ENCODE measurements at regions not wholly inside any gene's neighbourhood (a gene's known extent, or its start where the extent isn't known, plus 50 kb on each side); places are given as distances from the start of the nearest gene placed in this dataset.

DNA sequence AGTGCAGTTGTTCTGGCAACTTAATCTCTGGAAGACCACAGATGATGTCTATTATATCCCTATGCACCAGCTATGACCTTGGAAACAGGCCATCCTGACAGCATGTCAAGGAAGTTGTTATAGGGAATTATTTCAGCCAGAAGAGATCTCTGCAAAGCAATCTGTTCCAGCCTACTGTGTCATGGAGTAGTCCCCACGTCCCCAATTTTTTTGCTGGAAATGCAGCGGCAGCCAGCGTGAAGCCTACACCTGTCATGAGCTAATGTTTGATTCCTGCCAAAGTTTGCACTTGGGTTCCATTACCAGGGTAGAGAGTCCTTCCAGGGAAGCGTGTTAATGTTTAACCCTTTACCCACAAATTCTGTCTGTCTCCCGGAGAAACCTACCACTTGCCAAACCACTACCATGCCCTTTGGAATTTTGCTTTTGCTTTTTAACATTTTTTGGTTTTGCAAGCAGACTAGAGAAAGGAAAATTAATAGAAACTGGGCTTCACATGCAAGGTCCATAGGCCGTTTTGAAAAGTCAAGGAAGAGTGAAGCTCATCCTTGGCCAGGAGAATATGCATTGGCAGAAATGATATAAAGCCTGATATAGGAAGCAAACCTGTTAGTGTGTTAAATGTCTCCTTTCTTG, 174.9 kb upstream of the SPRY4 start:
- peaks cover 0 to 4% (median 0%) of the 10 kb centered on the region in 5 experiments for H3K27me3 ChIP-seq (replicated peaks in 2 of 5; ENCODE audit: control insufficient read depth in 4 of 5, insufficient read depth in 5 of 5, low read length in 4 of 5)
- no peak for DNase-seq
- H3K4me1 ChIP-seq (ENCODE audit: control extremely low read depth in 1 of 4, control insufficient read depth in 4 of 4, insufficient read depth in 4 of 4, low read length in 3 of 4): no peaks in the 10 kb centered on the region
- no peaks in the 10 kb centered on the region for H3K9me3 ChIP-seq (ENCODE audit: control extremely low read depth in 1 of 5, control insufficient read depth in 4 of 5, insufficient read depth in 2 of 5, low read depth in 1 of 5, low read length in 4 of 5)
- no peak overlapping the region for H3K27ac ChIP-seq (ENCODE audit: insufficient read depth in 1 of 2, low read depth in 1 of 2, low read length in 2 of 2, poor library complexity in 1 of 2, severe bottlenecking in 2 of 2)
- ChIA-PET POLR2A (no interaction called here), CTCF (interaction anchor here (0.9 kb wide), 1 partner anchor 16 kb away, joined by 3 read pairs; no protein-coding TSS in a partner anchor)
- 93% methylated on average over 6 of the region's 6 CpGs for WGBS (ENCODE audit: insufficient coverage)
- H3K36me3 ChIP-seq (ENCODE audit: control insufficient read depth in 4 of 4, insufficient read depth in 4 of 4, low read length in 3 of 4): no peaks in the 10 kb centered on the region
- H3K4me3 ChIP-seq (ENCODE audit: control insufficient read depth in 1 of 7, extremely low read depth in 1 of 7, insufficient read depth in 4 of 7, low read depth in 2 of 7, low read length in 6 of 7): no peak overlapping the region

DNA sequence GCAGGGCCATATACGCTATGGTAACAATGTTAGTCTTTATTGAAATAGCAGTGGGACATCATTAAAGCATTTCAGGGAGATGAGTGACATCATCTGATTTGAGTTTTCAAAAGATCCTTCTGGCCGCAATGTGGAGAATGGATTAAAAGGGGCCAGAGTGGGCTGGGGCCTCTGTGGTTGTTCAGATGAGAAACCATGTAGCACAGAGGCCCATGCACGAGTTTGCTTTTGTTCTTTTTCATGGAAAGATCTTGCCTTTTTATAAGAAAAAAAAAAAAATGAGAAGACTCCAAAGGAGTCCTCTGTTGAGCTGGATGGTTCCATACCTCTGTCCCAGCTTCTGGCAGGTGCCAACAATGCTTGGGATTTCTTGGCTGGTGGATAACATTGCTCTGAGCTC, 173.5 kb upstream of the SPRY4 start:
- CTCF ChIA-PET: interaction anchor here (0.6 kb wide), 1 partner anchor 682 kb away, joined by 5 read pairs; no protein-coding TSS in a partner anchor
- WGBS (ENCODE audit: insufficient coverage): 96% methylated on average over 2 of the region's 3 CpGs

DNA sequence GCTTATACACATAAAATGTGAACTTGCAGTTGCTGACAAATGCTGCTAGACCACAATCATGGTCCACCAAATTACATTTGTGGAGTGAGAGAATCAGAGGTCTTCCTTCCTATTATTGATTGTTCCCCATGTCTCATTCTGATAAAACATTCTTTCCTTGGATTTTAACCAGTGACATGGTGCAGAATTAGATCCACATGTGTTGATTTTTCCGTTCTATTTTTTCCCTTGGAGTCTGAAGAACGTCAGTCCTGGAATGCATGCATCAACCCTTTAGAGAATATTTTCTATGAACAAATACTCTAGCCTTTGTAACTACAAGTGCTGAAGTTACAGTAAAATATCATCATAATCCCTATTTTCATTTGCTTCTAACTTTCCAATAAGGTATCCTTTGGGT, 170.7 kb upstream of the SPRY4 start:
- peaks cover 0 to 2% (median 0%) of the 10 kb centered on the region in 5 experiments for H3K27me3 ChIP-seq (replicated peaks in 2 of 5; ENCODE audit: control insufficient read depth in 4 of 5, insufficient read depth in 5 of 5, low read length in 4 of 5)
- ChIA-PET POLR2A (no interaction called here), CTCF (no interaction called here)
- no peak overlapping the region for H3K4me3 ChIP-seq (ENCODE audit: control insufficient read depth in 1 of 7, extremely low read depth in 1 of 7, insufficient read depth in 4 of 7, low read depth in 2 of 7, low read length in 6 of 7)
- WGBS (ENCODE audit: insufficient coverage): 80% methylated on average over 1 of the region's 2 CpGs
- no peaks in the 10 kb centered on the region for H3K36me3 ChIP-seq (ENCODE audit: control insufficient read depth in 4 of 4, insufficient read depth in 4 of 4, low read length in 3 of 4)
- peaks cover 0 to 9% (median 3%) of the 10 kb centered on the region in 4 experiments for H3K4me1 ChIP-seq (ENCODE audit: control extremely low read depth in 1 of 4, control insufficient read depth in 4 of 4, insufficient read depth in 4 of 4, low read length in 3 of 4)
- no peak for DNase-seq
- H3K9me3 ChIP-seq (ENCODE audit: control extremely low read depth in 1 of 5, control insufficient read depth in 4 of 5, insufficient read depth in 2 of 5, low read depth in 1 of 5, low read length in 4 of 5): no peaks in the 10 kb centered on the region
- no peak overlapping the region for H3K27ac ChIP-seq (ENCODE audit: insufficient read depth in 1 of 2, low read depth in 1 of 2, low read length in 2 of 2, poor library complexity in 1 of 2, severe bottlenecking in 2 of 2)

More for the DNA sequence above, 173.5 kb upstream of the SPRY4 start:
- DNase-seq: no peak
- POLR2A ChIA-PET: no interaction called here
- no peaks in the 10 kb centered on the region for H3K36me3 ChIP-seq (ENCODE audit: control insufficient read depth in 4 of 4, insufficient read depth in 4 of 4, low read length in 3 of 4)
- H3K27ac ChIP-seq (ENCODE audit: insufficient read depth in 1 of 2, low read depth in 1 of 2, low read length in 2 of 2, poor library complexity in 1 of 2, severe bottlenecking in 2 of 2): no peak overlapping the region
- no peak overlapping the region for H3K4me3 ChIP-seq (ENCODE audit: control insufficient read depth in 1 of 7, extremely low read depth in 1 of 7, insufficient read depth in 4 of 7, low read depth in 2 of 7, low read length in 6 of 7)
- peaks cover 0 to 4% (median 0%) of the 10 kb centered on the region in 5 experiments for H3K27me3 ChIP-seq (replicated peaks in 2 of 5; ENCODE audit: control insufficient read depth in 4 of 5, insufficient read depth in 5 of 5, low read length in 4 of 5)
- H3K9me3 ChIP-seq (ENCODE audit: control extremely low read depth in 1 of 5, control insufficient read depth in 4 of 5, insufficient read depth in 2 of 5, low read depth in 1 of 5, low read length in 4 of 5): no peaks in the 10 kb centered on the region
- H3K4me1 ChIP-seq (ENCODE audit: control extremely low read depth in 1 of 4, control insufficient read depth in 4 of 4, insufficient read depth in 4 of 4, low read length in 3 of 4): no peaks in the 10 kb centered on the region

GRCh38 chr5:142493875-142494518, 169.2 kb upstream of the SPRY4 start:
- WGBS (ENCODE audit: insufficient coverage): 100% methylated on average over 2 of the region's 9 CpGs
- POLR2A ChIA-PET: no interaction called here
- CTCF ChIA-PET: no interaction called here
- Histone ChIP-seq H3K4me1 (ENCODE audit: control extremely low read depth in 1 of 4, control insufficient read depth in 4 of 4, insufficient read depth in 4 of 4, low read length in 3 of 4) (peaks cover 0 to 9% (median 3%) of the 10 kb centered on the region in 4 experiments), H3K36me3 (ENCODE audit: control insufficient read depth in 4 of 4, insufficient read depth in 4 of 4, low read length in 3 of 4) (no peaks in the 10 kb centered on the region), H3K4me3 (ENCODE audit: control insufficient read depth in 1 of 7, extremely low read depth in 1 of 7, insufficient read depth in 4 of 7, low read depth in 2 of 7, low read length in 6 of 7) (no peak overlapping the region), H3K27me3 (replicated peaks in 2 of 5; ENCODE audit: control insufficient read depth in 4 of 5, insufficient read depth in 5 of 5, low read length in 4 of 5) (peaks cover 0 to 2% (median 0%) of the 10 kb centered on the region in 5 experiments), H3K9me3 (ENCODE audit: control extremely low read depth in 1 of 5, control insufficient read depth in 4 of 5, insufficient read depth in 2 of 5, low read depth in 1 of 5, low read length in 4 of 5) (no peaks in the 10 kb centered on the region), H3K27ac (ENCODE audit: insufficient read depth in 1 of 2, low read depth in 1 of 2, low read length in 2 of 2, poor library complexity in 1 of 2, severe bottlenecking in 2 of 2) (no peak overlapping the region)
- no peak for DNase-seq

DNA sequence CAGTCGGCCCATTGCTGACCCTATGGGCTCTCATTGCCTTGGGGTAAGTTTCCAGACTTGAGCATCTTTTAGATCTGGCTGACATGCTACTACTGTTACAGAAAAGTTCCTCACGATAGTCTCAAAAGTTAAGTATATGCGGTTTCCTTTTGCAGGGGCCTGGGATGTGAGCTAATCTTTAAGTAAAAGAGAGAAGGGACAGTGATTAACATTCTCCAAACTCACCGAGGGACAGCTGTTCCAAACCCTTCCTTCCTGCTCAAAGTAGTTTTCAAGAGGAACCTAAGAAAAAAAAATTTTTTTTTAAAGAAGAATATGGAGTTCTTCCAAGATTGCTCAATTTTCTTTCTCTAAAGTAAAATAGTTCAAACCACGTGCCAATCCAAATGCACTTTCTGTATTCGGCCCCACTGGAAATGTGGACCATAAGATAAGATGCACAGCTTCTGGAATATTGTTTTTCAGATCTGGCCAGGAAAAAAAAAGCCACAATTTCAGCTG, 168.0 kb upstream of the SPRY4 start:
- ChIA-PET POLR2A (interaction anchor here (0.8 kb wide), 1 partner anchor 383 kb away, joined by 3 read pairs; no protein-coding TSS in a partner anchor), CTCF (no interaction called here)
- no peak overlapping the region for H3K4me3 ChIP-seq (ENCODE audit: control insufficient read depth in 1 of 7, extremely low read depth in 1 of 7, insufficient read depth in 4 of 7, low read depth in 2 of 7, low read length in 6 of 7)
- peak in 2 of 3 donors; percentile 27 to 39 for DNase-seq
- H3K27ac ChIP-seq (ENCODE audit: insufficient read depth in 1 of 2, low read depth in 1 of 2, low read length in 2 of 2, poor library complexity in 1 of 2, severe bottlenecking in 2 of 2): no peak overlapping the region
- H3K4me1 ChIP-seq (ENCODE audit: control extremely low read depth in 1 of 4, control insufficient read depth in 4 of 4, insufficient read depth in 4 of 4, low read length in 3 of 4): peaks cover 0 to 9% (median 3%) of the 10 kb centered on the region in 4 experiments
- 7% methylated on average over 3 of the region's 6 CpGs for WGBS (ENCODE audit: insufficient coverage)
- no peaks in the 10 kb centered on the region for H3K9me3 ChIP-seq (ENCODE audit: control extremely low read depth in 1 of 5, control insufficient read depth in 4 of 5, insufficient read depth in 2 of 5, low read depth in 1 of 5, low read length in 4 of 5)
- no peaks in the 10 kb centered on the region for H3K36me3 ChIP-seq (ENCODE audit: control insufficient read depth in 4 of 4, insufficient read depth in 4 of 4, low read length in 3 of 4)
- peaks cover 0 to 2% (median 0%) of the 10 kb centered on the region in 5 experiments for H3K27me3 ChIP-seq (replicated peaks in 2 of 5; ENCODE audit: control insufficient read depth in 4 of 5, insufficient read depth in 5 of 5, low read length in 4 of 5)

- DNase-seq: no peak
- H3K4me3 ChIP-seq (ENCODE audit: control insufficient read depth in 1 of 7, extremely low read depth in 1 of 7, insufficient read depth in 4 of 7, low read depth in 2 of 7, low read length in 6 of 7): no peak overlapping the region
- H3K4me1 ChIP-seq (ENCODE audit: control extremely low read depth in 1 of 4, control insufficient read depth in 4 of 4, insufficient read depth in 4 of 4, low read length in 3 of 4): peaks cover 0 to 9% (median 3%) of the 10 kb centered on the region in 4 experiments
- H3K36me3 ChIP-seq (ENCODE audit: control insufficient read depth in 4 of 4, insufficient read depth in 4 of 4, low read length in 3 of 4): no peaks in the 10 kb centered on the region
- 100% methylated on average over 2 of the region's 8 CpGs for WGBS (ENCODE audit: insufficient coverage)
- CTCF ChIA-PET: interaction anchor here (0.7 kb wide), 1 partner anchor 132 kb away, joined by 3 read pairs; no protein-coding TSS in a partner anchor
- H3K27me3 ChIP-seq (replicated peaks in 2 of 5; ENCODE audit: control insufficient read depth in 4 of 5, insufficient read depth in 5 of 5, low read length in 4 of 5): no peaks in the 10 kb centered on the region
- H3K9me3 ChIP-seq (ENCODE audit: control extremely low read depth in 1 of 5, control insufficient read depth in 4 of 5, insufficient read depth in 2 of 5, low read depth in 1 of 5, low read length in 4 of 5): no peaks in the 10 kb centered on the region
- POLR2A ChIA-PET: no interaction called here
- no peak overlapping the region for H3K27ac ChIP-seq (ENCODE audit: insufficient read depth in 1 of 2, low read depth in 1 of 2, low read length in 2 of 2, poor library complexity in 1 of 2, severe bottlenecking in 2 of 2)
Observed at GRCh38 chr5:142491679-142492078, 166.9 kb upstream of the SPRY4 start.

- POLR2A ChIA-PET: no interaction called here
- Histone ChIP-seq H3K36me3 (ENCODE audit: control insufficient read depth in 4 of 4, insufficient read depth in 4 of 4, low read length in 3 of 4) (no peaks in the 10 kb centered on the region), H3K27me3 (replicated peaks in 2 of 5; ENCODE audit: control insufficient read depth in 4 of 5, insufficient read depth in 5 of 5, low read length in 4 of 5) (no peaks in the 10 kb centered on the region), H3K9me3 (ENCODE audit: control extremely low read depth in 1 of 5, control insufficient read depth in 4 of 5, insufficient read depth in 2 of 5, low read depth in 1 of 5, low read length in 4 of 5) (no peaks in the 10 kb centered on the region), H3K27ac (ENCODE audit: insufficient read depth in 1 of 2, low read depth in 1 of 2, low read length in 2 of 2, poor library complexity in 1 of 2, severe bottlenecking in 2 of 2) (no peak overlapping the region), H3K4me1 (ENCODE audit: control extremely low read depth in 1 of 4, control insufficient read depth in 4 of 4, insufficient read depth in 4 of 4, low read length in 3 of 4) (peaks cover 0 to 9% (median 3%) of the 10 kb centered on the region in 4 experiments), H3K4me3 (ENCODE audit: control insufficient read depth in 1 of 7, extremely low read depth in 1 of 7, insufficient read depth in 4 of 7, low read depth in 2 of 7, low read length in 6 of 7) (no peak overlapping the region)
- no peak for DNase-seq
- CTCF ChIA-PET: interaction anchor here (0.7 kb wide), 1 partner anchor 132 kb away, joined by 3 read pairs; no protein-coding TSS in a partner anchor
- 96% methylated on average over 4 of the region's 8 CpGs for WGBS (ENCODE audit: insufficient coverage)
Observed at GRCh38 chr5:142491270-142491669, 166.4 kb upstream of the SPRY4 start.
